ENCODE measurements at regions not wholly inside any gene's neighbourhood (a gene's known extent, or its start where the extent isn't known, plus 50 kb on each side); places are given as distances from the start of the nearest gene placed in this dataset.

- TF ChIP-seq POLR2AphosphoS5 (IDR thresholded peaks at IDR 0.05) (no peak), POLR2A (IDR thresholded peaks at IDR 0.05) (no peak), CTCF (IDR thresholded peaks at IDR 0.05) (no peak)
- Histone ChIP-seq H3K4me1 (replicated peaks) (no peaks in the 10 kb centered on the region), H3K27me3 (replicated peaks; ENCODE audit: insufficient read depth) (no peaks in the 10 kb centered on the region), H3K9me3 (no peaks in the 10 kb centered on the region), H3K36me3 (no peaks in the 10 kb centered on the region), H3K4me3 (no peak overlapping the region), H3K27ac (no peak overlapping the region)
- intact Hi-C loops (cut with DNase I): no loop called here
- DNase-seq (ENCODE audit: low spot score): no peak
- 86% methylated on average over 1 of the region's 1 CpG for WGBS
Observed at GRCh38 chr5:110159202-110159601, 469.5 kb downstream of the MAN2A1 start.

- TF ChIP-seq CTCF (IDR thresholded peaks at IDR 0.05): no peak
- TF ChIP-seq POLR2A (IDR thresholded peaks at IDR 0.05): no peak
- no peak for TF ChIP-seq POLR2AphosphoS5 (IDR thresholded peaks at IDR 0.05)
- Histone ChIP-seq H3K27me3 (replicated peaks; ENCODE audit: insufficient read depth) (no peaks in the 10 kb centered on the region), H3K36me3 (no peaks in the 10 kb centered on the region), H3K4me3 (no peak overlapping the region), H3K9me3 (no peaks in the 10 kb centered on the region), H3K4me1 (replicated peaks) (no peaks in the 10 kb centered on the region), H3K27ac (no peak overlapping the region)
- no peak for DNase-seq (ENCODE audit: low spot score)
- WGBS: 72% methylated on average over 2 of the region's 2 CpGs
- intact Hi-C loops (cut with DNase I): no loop called here
Observed at GRCh38 chr5:110161162-110161561, 471.4 kb downstream of the MAN2A1 start.

GRCh38 chr5:110165366-110165765 is 475.6 kb downstream of the MAN2A1 start:
- intact Hi-C loops (cut with DNase I): no loop called here
- Histone ChIP-seq H3K4me3 (no peak overlapping the region), H3K36me3 (no peaks in the 10 kb centered on the region), H3K4me1 (replicated peaks) (no peaks in the 10 kb centered on the region), H3K27ac (no peak overlapping the region), H3K9me3 (no peaks in the 10 kb centered on the region), H3K27me3 (replicated peaks; ENCODE audit: insufficient read depth) (no peaks in the 10 kb centered on the region)
- no peak for DNase-seq (ENCODE audit: low spot score)
- TF ChIP-seq CTCF (IDR thresholded peaks at IDR 0.05) (no peak), POLR2A (IDR thresholded peaks at IDR 0.05) (no peak), POLR2AphosphoS5 (IDR thresholded peaks at IDR 0.05) (no peak)

GRCh38 chr5:110167384-110167783 is 477.7 kb downstream of the MAN2A1 start:
- Histone ChIP-seq H3K36me3 (no peaks in the 10 kb centered on the region), H3K4me1 (replicated peaks) (no peaks in the 10 kb centered on the region), H3K27ac (no peak overlapping the region), H3K9me3 (no peaks in the 10 kb centered on the region), H3K27me3 (replicated peaks; ENCODE audit: insufficient read depth) (no peaks in the 10 kb centered on the region), H3K4me3 (no peak overlapping the region)
- 91% methylated on average over 2 of the region's 2 CpGs for WGBS
- intact Hi-C loops (cut with DNase I): no loop called here
- DNase-seq (ENCODE audit: low spot score): no peak
- TF ChIP-seq CTCF (IDR thresholded peaks at IDR 0.05) (no peak), POLR2A (IDR thresholded peaks at IDR 0.05) (no peak), POLR2AphosphoS5 (IDR thresholded peaks at IDR 0.05) (no peak)

- intact Hi-C loops (cut with DNase I): no loop called here
- WGBS: 85% methylated on average over 2 of the region's 2 CpGs
- Histone ChIP-seq H3K36me3 (no peaks in the 10 kb centered on the region), H3K4me3 (no peak overlapping the region), H3K4me1 (replicated peaks) (no peaks in the 10 kb centered on the region), H3K27me3 (replicated peaks; ENCODE audit: insufficient read depth) (no peaks in the 10 kb centered on the region), H3K27ac (no peak overlapping the region), H3K9me3 (no peaks in the 10 kb centered on the region)
- DNase-seq (ENCODE audit: low spot score): no peak
- TF ChIP-seq POLR2A (IDR thresholded peaks at IDR 0.05) (no peak), POLR2AphosphoS5 (IDR thresholded peaks at IDR 0.05) (no peak), CTCF (IDR thresholded peaks at IDR 0.05) (no peak)
Observed at GRCh38 chr5:110169461-110169860, 479.7 kb downstream of the MAN2A1 start.
